ENCODE measurements at regions not wholly inside any gene's neighbourhood (a gene's known extent, or its start where the extent isn't known, plus 50 kb on each side); places are given as distances from the start of the nearest gene placed in this dataset.

GRCh38 chr2:4174796-4175195 is 471.4 kb downstream of the DCDC2C start:
- no peak for DNase-seq (ENCODE audit: low read depth)
- TF ChIP-seq CTCF (conservative IDR thresholded peaks at IDR 0.05; ENCODE audit: low read depth, low read length) = no peak

DNA sequence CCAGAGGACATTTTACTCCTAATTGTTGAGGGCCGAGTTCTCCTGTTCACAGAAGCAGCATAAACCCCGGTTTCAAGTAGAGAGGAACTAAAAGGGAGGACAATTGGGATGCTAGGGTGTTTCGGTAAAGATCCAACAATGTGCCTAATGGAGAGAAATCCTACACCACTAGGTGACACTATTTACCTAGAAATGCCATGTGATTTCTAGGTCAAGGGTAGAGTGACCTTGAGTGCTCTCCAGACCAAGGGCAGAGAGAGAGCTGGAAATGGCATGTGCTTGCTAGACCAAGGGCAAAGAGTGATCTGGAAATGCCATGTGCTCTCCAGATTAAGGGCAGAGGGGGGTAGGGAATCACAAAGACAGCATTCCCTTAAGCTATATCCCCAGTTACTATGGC is 472.0 kb downstream of the DCDC2C start:
- no peak for DNase-seq (ENCODE audit: low read depth)
- TF ChIP-seq CTCF (conservative IDR thresholded peaks at IDR 0.05; ENCODE audit: low read depth, low read length) = no peak
- H3K4me3 ChIP-seq (ENCODE audit: low read depth, low read length) = no peak overlapping the region

More at GRCh38 chr2:4174796-4175195, 471.4 kb downstream of the DCDC2C start:
- H3K4me3 ChIP-seq (ENCODE audit: low read depth, low read length) = no peak overlapping the region

DNA sequence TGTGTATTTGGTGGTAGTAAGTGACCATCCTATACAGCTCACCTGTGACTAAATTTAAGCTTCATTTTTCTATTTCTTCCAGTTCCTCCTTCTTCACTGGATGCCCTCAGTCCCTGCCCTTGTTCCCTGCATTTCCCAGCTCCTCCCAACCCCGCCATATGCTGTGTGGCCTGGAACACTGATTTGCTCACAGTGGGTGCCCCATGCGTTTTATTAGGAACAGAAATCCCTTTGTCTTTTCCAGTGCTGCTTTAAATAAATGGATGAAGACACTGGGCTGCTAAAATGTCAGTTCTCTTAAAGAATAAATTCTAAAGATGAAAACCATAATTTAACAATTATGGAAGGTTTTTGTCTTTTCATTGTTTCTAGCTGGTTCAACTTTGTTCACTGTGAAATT is 477.3 kb downstream of the DCDC2C start:
- no peak for DNase-seq (ENCODE audit: low read depth)
- H3K4me3 ChIP-seq (ENCODE audit: low read depth, low read length) = no peak overlapping the region
- no peak for TF ChIP-seq CTCF (conservative IDR thresholded peaks at IDR 0.05; ENCODE audit: low read depth, low read length)

- TF ChIP-seq CTCF (conservative IDR thresholded peaks at IDR 0.05; ENCODE audit: low read depth, low read length) = no peak
- DNase-seq (ENCODE audit: low read depth) = no peak
- H3K4me3 ChIP-seq (ENCODE audit: low read depth, low read length) = no peak overlapping the region
These were observed 477.7 kb downstream of the DCDC2C start for GRCh38 chr2:4181062-4181461.

GRCh38 chr2:4188561-4188960 is 485.2 kb downstream of the DCDC2C start:
- no peak for TF ChIP-seq CTCF (conservative IDR thresholded peaks at IDR 0.05; ENCODE audit: low read depth, low read length)
- no peak for DNase-seq (ENCODE audit: low read depth)

GRCh38 chr2:4190548-4190947 is 487.2 kb downstream of the DCDC2C start:
- no peak for DNase-seq (ENCODE audit: low read depth)
- no peak for TF ChIP-seq CTCF (conservative IDR thresholded peaks at IDR 0.05; ENCODE audit: low read depth, low read length)

More at GRCh38 chr2:4188561-4188960, 485.2 kb downstream of the DCDC2C start:
- no peak overlapping the region for H3K4me3 ChIP-seq (ENCODE audit: low read depth, low read length)

DNA sequence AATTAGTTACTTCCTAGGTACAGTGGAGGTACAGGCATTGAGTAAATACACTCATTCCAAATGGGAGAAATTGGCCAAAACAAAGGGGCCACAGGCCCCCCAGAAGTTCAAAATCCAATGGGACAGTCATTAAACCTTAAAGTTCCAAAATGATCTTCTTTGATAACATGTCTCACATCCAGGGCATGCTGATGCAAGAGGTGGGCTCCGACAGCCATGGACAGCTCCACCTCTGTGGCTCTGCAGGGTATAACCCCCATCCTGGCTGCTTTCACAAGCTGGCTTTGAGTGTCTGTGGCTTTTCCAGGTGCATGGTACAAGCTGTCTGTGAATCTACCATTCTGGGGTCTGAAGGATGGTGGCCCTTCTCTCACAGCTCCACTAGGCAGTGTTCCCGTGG is 488.7 kb downstream of the DCDC2C start:
- TF ChIP-seq CTCF (conservative IDR thresholded peaks at IDR 0.05; ENCODE audit: low read depth, low read length) = no peak

More at GRCh38 chr2:4190548-4190947, 487.2 kb downstream of the DCDC2C start:
- H3K4me3 ChIP-seq (ENCODE audit: low read depth, low read length) = no peak overlapping the region

More for the DNA sequence above, 488.7 kb downstream of the DCDC2C start:
- H3K4me3 ChIP-seq (ENCODE audit: low read depth, low read length) = no peak overlapping the region
- no peak for DNase-seq (ENCODE audit: low read depth)
